ENCODE measurements at regions not wholly inside any gene's neighbourhood (a gene's known extent, or its start where the extent isn't known, plus 50 kb on each side); places are given as distances from the start of the nearest gene placed in this dataset.

DNA sequence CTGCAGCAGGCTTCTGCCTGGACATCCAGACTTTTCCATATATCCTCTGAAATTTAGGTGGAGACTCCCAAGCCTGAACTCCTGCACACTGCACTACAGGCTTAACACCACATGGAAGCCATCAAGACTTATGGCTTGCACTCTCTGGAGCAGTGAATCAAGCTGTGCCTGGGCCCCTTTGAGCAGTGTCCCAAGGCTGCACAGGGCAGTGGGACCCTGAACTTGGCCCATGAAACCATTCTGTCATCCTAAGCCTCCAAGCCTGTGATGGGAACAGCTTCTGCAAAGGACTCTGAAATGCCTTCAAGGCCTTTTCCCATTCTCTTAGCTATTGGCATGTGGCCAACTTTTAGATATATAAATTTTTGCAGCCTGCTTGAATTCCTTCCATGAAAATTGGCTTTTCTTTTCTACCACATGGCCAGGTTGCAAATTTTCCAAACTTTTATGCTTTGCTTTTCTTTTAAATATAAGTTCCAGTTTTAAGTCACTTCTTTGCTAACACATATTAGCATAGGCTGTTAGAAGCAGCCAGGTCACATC is 257.8 kb upstream of the DCBLD2 start:
- no peak overlapping the region for H2AFZ ChIP-seq (ENCODE audit: low read length)
- H3K9me3 ChIP-seq (ENCODE audit: control insufficient read depth, low read depth, low read length) = peaks cover 24% of the 10 kb centered on the region
- no peak overlapping the region for H3K9ac ChIP-seq (ENCODE audit: extremely low read depth, insufficient read length, low read length)
- H3K4me1 ChIP-seq (ENCODE audit: insufficient read depth, low read length) = no peaks in the 10 kb centered on the region
- Mint-ChIP-seq H3K4me1 (no peaks in the 10 kb centered on the region), H3K36me3 (ENCODE audit: insufficient read depth in 1 of 3, low read depth in 3 of 3) (peaks cover 10 to 30% (median 30%) of the 10 kb centered on the region in 3 experiments), H3K4me3 (no peak overlapping the region), H3K27me3 (ENCODE audit: low read depth) (no peaks in the 10 kb centered on the region; the same call in 1 of the 2 replicates), H3K9me3 (peaks cover 40 to 45% of the 10 kb centered on the region in 2 experiments), H3K27ac (no peak overlapping the region)
- no peak overlapping the region for H3K23ac ChIP-seq (ENCODE audit: insufficient read length, low read depth, low read length)
- H2BK12ac ChIP-seq (ENCODE audit: insufficient read length, low read depth, low read length) = no peak overlapping the region
- no peaks in the 10 kb centered on the region for H3K79me2 ChIP-seq (ENCODE audit: insufficient read depth, low read length)
- no peak overlapping the region for H2AK5ac ChIP-seq (ENCODE audit: insufficient read length, low read length)
- H2BK120ac ChIP-seq (ENCODE audit: low read depth, low read length, poor library complexity, severe bottlenecking) = no peak overlapping the region
- H2BK5ac ChIP-seq (ENCODE audit: insufficient read length, low read length) = no peak overlapping the region
- no peak overlapping the region for H3K56ac ChIP-seq (ENCODE audit: insufficient read length, low read depth, low read length)
- H4K8ac ChIP-seq (replicated peaks; ENCODE audit: insufficient read length, low read depth, low read length) = no peak overlapping the region
- no peak overlapping the region for H2BK20ac ChIP-seq (ENCODE audit: low read depth, low read length, poor library complexity, severe bottlenecking)
- no peak overlapping the region for H3K4me2 ChIP-seq (ENCODE audit: insufficient read depth, insufficient read length, low read length)
- H4K5ac ChIP-seq (ENCODE audit: insufficient read length, low read depth, low read length) = no peak overlapping the region
- TF ChIP-seq, protein P1, sequence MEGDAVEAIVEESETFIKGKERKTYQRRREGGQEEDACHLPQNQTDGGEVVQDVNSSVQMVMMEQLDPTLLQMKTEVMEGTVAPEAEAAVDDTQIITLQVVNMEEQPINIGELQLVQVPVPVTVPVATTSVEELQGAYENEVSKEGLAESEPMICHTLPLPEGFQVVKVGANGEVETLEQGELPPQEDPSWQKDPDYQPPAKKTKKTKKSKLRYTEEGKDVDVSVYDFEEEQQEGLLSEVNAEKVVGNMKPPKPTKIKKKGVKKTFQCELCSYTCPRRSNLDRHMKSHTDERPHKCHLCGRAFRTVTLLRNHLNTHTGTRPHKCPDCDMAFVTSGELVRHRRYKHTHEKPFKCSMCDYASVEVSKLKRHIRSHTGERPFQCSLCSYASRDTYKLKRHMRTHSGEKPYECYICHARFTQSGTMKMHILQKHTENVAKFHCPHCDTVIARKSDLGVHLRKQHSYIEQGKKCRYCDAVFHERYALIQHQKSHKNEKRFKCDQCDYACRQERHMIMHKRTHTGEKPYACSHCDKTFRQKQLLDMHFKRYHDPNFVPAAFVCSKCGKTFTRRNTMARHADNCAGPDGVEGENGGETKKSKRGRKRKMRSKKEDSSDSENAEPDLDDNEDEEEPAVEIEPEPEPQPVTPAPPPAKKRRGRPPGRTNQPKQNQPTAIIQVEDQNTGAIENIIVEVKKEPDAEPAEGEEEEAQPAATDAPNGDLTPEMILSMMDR (conservative IDR thresholded peaks at IDR 0.05) = no peak
- H4K20me1 ChIP-seq (ENCODE audit: control insufficient read depth, insufficient read depth, insufficient read length) = no peaks in the 10 kb centered on the region
- no peak overlapping the region for H4K91ac ChIP-seq (ENCODE audit: insufficient read length, low read depth, low read length)
- H3K27ac ChIP-seq (ENCODE audit: insufficient read length, low read depth, low read length) = no peak overlapping the region
- no peak overlapping the region for H3K14ac ChIP-seq (ENCODE audit: insufficient read depth, low read length)
- H3K18ac ChIP-seq (ENCODE audit: insufficient read length, low read depth, low read length) = no peak overlapping the region
- H3K4ac ChIP-seq (ENCODE audit: low read depth, low read length) = no peak overlapping the region
- H3K27me3 ChIP-seq (ENCODE audit: insufficient read depth, low read length) = no peaks in the 10 kb centered on the region
- no peak for DNase-seq
- no peak overlapping the region for H2BK15ac ChIP-seq (ENCODE audit: low read depth, low read length)
- no peaks in the 10 kb centered on the region for H3K79me1 ChIP-seq (ENCODE audit: insufficient read depth, low read depth, low read length, poor library complexity, severe bottlenecking)
- no peak overlapping the region for H3T11ph ChIP-seq (ENCODE audit: low read length)
- H3K23me2 ChIP-seq (ENCODE audit: insufficient read length, low read depth, low read length, poor library complexity, severe bottlenecking) = no peaks in the 10 kb centered on the region
